ENCODE measurements at regions not wholly inside any gene's neighbourhood (a gene's known extent, or its start where the extent isn't known, plus 50 kb on each side); places are given as distances from the start of the nearest gene placed in this dataset.

GRCh38 chr12:77167801-77168200 lies 102.4 kb upstream of the E2F7 start:
- TF ChIP-seq CTCF (IDR thresholded peaks at IDR 0.05 in 2 of 3, conservative IDR thresholded peaks at IDR 0.05 in 1 of 3; ENCODE audit: insufficient read depth in 2 of 3, low read depth in 1 of 3, low read length in 3 of 3) (no peak), REST (IDR thresholded peaks at IDR 0.05; ENCODE audit: borderline replicate concordance) (no peak), REST (CRISPR knock-in tag; IDR thresholded peaks at IDR 0.05; ENCODE audit: low read depth) (no peak), HMG20B (CRISPR knock-in tag; IDR thresholded peaks at IDR 0.05) (no peak), L3MBTL2 (IDR thresholded peaks at IDR 0.05) (no peak), DPF2 (IDR thresholded peaks at IDR 0.05) (no peak), ZFX (CRISPR knock-in tag; IDR thresholded peaks at IDR 0.05) (no peak), SETDB1 (IDR thresholded peaks at IDR 0.05; ENCODE audit: low read length) (no peak), ERF (CRISPR knock-in tag; IDR thresholded peaks at IDR 0.05) (no peak), ZNF124 (CRISPR knock-in tag; IDR thresholded peaks at IDR 0.05) (no peak), ELK1 (CRISPR knock-in tag; IDR thresholded peaks at IDR 0.05) (no peak), ZNF253 (CRISPR knock-in tag; conservative IDR thresholded peaks at IDR 0.05) (no peak), EZH2 (IDR thresholded peaks at IDR 0.05; ENCODE audit: borderline replicate concordance, low read depth, low read length) (no peak), STAG1 (CRISPR knock-in tag; IDR thresholded peaks at IDR 0.05; ENCODE audit: borderline replicate concordance) (no peak)
